ENCODE measurements at regions not wholly inside any gene's neighbourhood (a gene's known extent, or its start where the extent isn't known, plus 50 kb on each side); places are given as distances from the start of the nearest gene placed in this dataset.

GRCh38 chr4:35105486-35105885, 1138.8 kb downstream of the ARAP2 start:
- H3K4me3 ChIP-seq (ENCODE audit: extremely low read depth, insufficient read depth, low read length, poor library complexity, severe bottlenecking), result no peak overlapping the region
- H3K36me3 ChIP-seq (ENCODE audit: control insufficient read depth, insufficient read depth, low read length), result no peaks in the 10 kb centered on the region
- H3K9me3 ChIP-seq (ENCODE audit: control insufficient read depth, low read length), result no peaks in the 10 kb centered on the region
- H3K27ac ChIP-seq (ENCODE audit: low read depth, low read length, severe bottlenecking), result no peak overlapping the region
- WGBS, 2 experiments (ENCODE audit: insufficient coverage in 2 of 2), result 86 to 91% methylated on average over 3 of the region's 4 CpGs
- H3K4me1 ChIP-seq (ENCODE audit: control insufficient read depth, insufficient read depth, low read length, poor library complexity, severe bottlenecking), result no peaks in the 10 kb centered on the region

DNA sequence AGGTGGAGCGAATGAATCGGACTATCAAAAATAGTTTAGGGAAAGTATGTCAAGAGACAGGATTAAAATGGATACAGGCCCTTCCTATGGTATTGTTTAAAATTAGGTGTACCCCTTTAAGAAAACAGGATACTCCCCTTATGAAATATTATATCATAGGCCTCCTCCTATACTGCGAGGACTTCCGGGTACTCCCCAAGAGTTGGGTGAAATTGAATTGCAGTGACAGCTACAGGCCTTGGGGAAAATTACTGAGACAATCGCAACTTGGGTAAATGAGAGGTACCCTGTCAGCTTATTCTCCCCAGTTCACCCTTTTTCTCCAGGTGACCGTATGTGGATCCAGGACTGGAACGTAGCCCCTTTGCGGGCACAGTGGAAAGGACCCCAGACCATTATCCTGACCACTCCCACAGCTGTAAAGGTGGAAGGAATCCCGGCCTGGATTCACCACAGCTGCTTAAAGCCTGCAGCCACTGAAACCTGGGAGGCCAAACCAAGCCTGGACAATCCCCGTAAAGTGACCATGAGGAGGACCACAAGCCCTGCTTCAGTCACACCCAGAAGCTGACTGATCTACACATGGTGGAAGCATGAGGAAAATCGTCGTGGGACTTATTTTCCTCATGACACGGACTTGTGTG, 1138.1 kb downstream of the ARAP2 start:
- Histone ChIP-seq H3K4me3 (ENCODE audit: extremely low read depth, insufficient read depth, low read length, poor library complexity, severe bottlenecking) (no peak overlapping the region), H3K36me3 (ENCODE audit: control insufficient read depth, insufficient read depth, low read length) (no peaks in the 10 kb centered on the region), H3K4me1 (ENCODE audit: control insufficient read depth, insufficient read depth, low read length, poor library complexity, severe bottlenecking) (no peaks in the 10 kb centered on the region), H3K27ac (ENCODE audit: low read depth, low read length, severe bottlenecking) (no peak overlapping the region), H3K9me3 (ENCODE audit: control insufficient read depth, low read length) (no peaks in the 10 kb centered on the region)
- 88 to 95% methylated on average over 7 to 8 of the region's 13 CpGs for WGBS, 2 experiments (ENCODE audit: insufficient coverage in 2 of 2)

- Histone ChIP-seq H3K4me3 (ENCODE audit: extremely low read depth, insufficient read depth, low read length, poor library complexity, severe bottlenecking) (no peak overlapping the region), H3K4me1 (ENCODE audit: control insufficient read depth, insufficient read depth, low read length, poor library complexity, severe bottlenecking) (no peaks in the 10 kb centered on the region), H3K27ac (ENCODE audit: low read depth, low read length, severe bottlenecking) (no peak overlapping the region), H3K36me3 (ENCODE audit: control insufficient read depth, insufficient read depth, low read length) (no peaks in the 10 kb centered on the region), H3K9me3 (ENCODE audit: control insufficient read depth, low read length) (no peaks in the 10 kb centered on the region)
Observed at GRCh38 chr4:35124106-35124505, 1120.2 kb downstream of the ARAP2 start.

DNA sequence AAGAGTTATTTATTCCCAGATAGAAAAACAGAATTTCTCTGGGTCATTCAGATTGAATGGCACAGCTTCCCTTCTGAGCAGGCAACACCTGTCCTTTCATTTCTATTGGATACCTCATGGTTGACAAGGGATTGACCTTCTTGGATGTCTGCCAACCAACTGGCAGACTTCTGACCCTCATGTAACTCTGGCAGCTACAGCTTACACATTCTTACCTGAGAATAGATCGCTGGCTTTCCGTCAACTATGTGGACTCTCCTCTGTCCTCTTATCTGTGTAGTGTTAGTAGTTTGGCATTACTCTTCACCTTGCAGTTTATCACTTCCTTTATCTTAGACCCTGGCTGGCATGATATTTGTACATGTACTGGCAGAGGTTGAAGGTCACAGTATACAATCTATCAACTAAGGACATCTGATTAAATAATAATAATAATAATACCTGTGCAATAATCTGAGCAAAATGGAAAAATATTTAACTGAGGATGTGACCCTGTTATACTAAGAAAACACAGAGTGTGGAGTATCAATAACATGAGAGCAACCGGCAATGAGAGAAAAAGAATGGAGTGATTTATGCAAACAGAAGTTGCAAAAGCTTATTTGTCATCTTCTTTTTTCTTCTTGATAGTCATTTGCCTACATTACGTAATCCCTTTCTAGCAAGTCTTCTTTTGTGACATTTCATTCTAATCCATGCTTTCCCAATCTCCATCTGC, 1118.2 kb downstream of the ARAP2 start:
- Histone ChIP-seq H3K4me3 (ENCODE audit: extremely low read depth, insufficient read depth, low read length, poor library complexity, severe bottlenecking) (no peak overlapping the region), H3K4me1 (ENCODE audit: control insufficient read depth, insufficient read depth, low read length, poor library complexity, severe bottlenecking) (no peaks in the 10 kb centered on the region), H3K27ac (ENCODE audit: low read depth, low read length, severe bottlenecking) (no peak overlapping the region), H3K36me3 (ENCODE audit: control insufficient read depth, insufficient read depth, low read length) (no peaks in the 10 kb centered on the region), H3K9me3 (ENCODE audit: control insufficient read depth, low read length) (no peaks in the 10 kb centered on the region)
- WGBS, 2 experiments (ENCODE audit: insufficient coverage in 2 of 2), result 70 to 71% methylated on average over 1 of the region's 4 CpGs

- H3K9me3 ChIP-seq (ENCODE audit: control insufficient read depth, low read length), result no peaks in the 10 kb centered on the region
- no peak overlapping the region for H3K27ac ChIP-seq (ENCODE audit: low read depth, low read length, severe bottlenecking)
- 100% methylated on average over 1 of the region's 2 CpGs for WGBS, 2 experiments (ENCODE audit: insufficient coverage in 2 of 2)
- H3K36me3 ChIP-seq (ENCODE audit: control insufficient read depth, insufficient read depth, low read length), result no peaks in the 10 kb centered on the region
- no peaks in the 10 kb centered on the region for H3K4me1 ChIP-seq (ENCODE audit: control insufficient read depth, insufficient read depth, low read length, poor library complexity, severe bottlenecking)
- no peak overlapping the region for H3K4me3 ChIP-seq (ENCODE audit: extremely low read depth, insufficient read depth, low read length, poor library complexity, severe bottlenecking)
Observed at GRCh38 chr4:35138449-35138848, 1105.9 kb downstream of the ARAP2 start.

DNA sequence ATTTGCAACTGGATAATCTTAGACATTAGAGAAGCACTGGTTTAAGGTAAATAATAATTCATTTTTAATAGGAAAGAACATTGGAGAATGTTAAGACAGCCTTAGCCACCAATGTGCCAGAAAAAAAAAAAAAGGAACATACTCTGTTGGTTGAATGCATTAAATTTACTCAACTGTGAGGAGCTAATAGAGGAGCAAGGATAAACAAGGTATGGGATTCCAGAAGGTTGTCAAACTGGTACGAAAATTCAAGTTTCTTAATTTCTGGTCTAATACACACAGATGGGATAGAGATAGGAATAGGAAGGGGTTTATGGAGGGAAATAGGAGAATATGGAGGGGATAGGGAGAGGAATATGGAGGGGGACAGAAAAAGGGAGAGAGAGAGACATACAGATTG, 1096.6 kb downstream of the ARAP2 start:
- 78% methylated on average over 1 of the region's 1 CpG; no CpG with 5 or more reads in 1 of the 2 experiments for WGBS, 2 experiments (ENCODE audit: insufficient coverage in 2 of 2)
- Histone ChIP-seq H3K4me3 (ENCODE audit: extremely low read depth, insufficient read depth, low read length, poor library complexity, severe bottlenecking) (no peak overlapping the region), H3K36me3 (ENCODE audit: control insufficient read depth, insufficient read depth, low read length) (no peaks in the 10 kb centered on the region), H3K9me3 (ENCODE audit: control insufficient read depth, low read length) (no peaks in the 10 kb centered on the region), H3K4me1 (ENCODE audit: control insufficient read depth, insufficient read depth, low read length, poor library complexity, severe bottlenecking) (no peaks in the 10 kb centered on the region), H3K27ac (ENCODE audit: low read depth, low read length, severe bottlenecking) (no peak overlapping the region)

GRCh38 chr4:35151816-35152572, 1092.3 kb downstream of the ARAP2 start:
- H3K36me3 ChIP-seq (ENCODE audit: control insufficient read depth, insufficient read depth, low read length), result no peaks in the 10 kb centered on the region
- H3K27ac ChIP-seq (ENCODE audit: low read depth, low read length, severe bottlenecking), result no peak overlapping the region
- WGBS, 2 experiments (ENCODE audit: insufficient coverage in 2 of 2), result 70 to 79% methylated on average over 2 to 5 of the region's 10 CpGs
- no peak overlapping the region for H3K4me3 ChIP-seq (ENCODE audit: extremely low read depth, insufficient read depth, low read length, poor library complexity, severe bottlenecking)
- no peaks in the 10 kb centered on the region for H3K4me1 ChIP-seq (ENCODE audit: control insufficient read depth, insufficient read depth, low read length, poor library complexity, severe bottlenecking)
- no peaks in the 10 kb centered on the region for H3K9me3 ChIP-seq (ENCODE audit: control insufficient read depth, low read length)

- WGBS, 2 experiments (ENCODE audit: insufficient coverage in 2 of 2), result no CpG with 5 or more reads among the region's 1 CpG
- no peak overlapping the region for H3K27ac ChIP-seq (ENCODE audit: low read depth, low read length, severe bottlenecking)
- no peaks in the 10 kb centered on the region for H3K9me3 ChIP-seq (ENCODE audit: control insufficient read depth, low read length)
- no peak overlapping the region for H3K4me3 ChIP-seq (ENCODE audit: extremely low read depth, insufficient read depth, low read length, poor library complexity, severe bottlenecking)
- H3K36me3 ChIP-seq (ENCODE audit: control insufficient read depth, insufficient read depth, low read length), result no peaks in the 10 kb centered on the region
- H3K4me1 ChIP-seq (ENCODE audit: control insufficient read depth, insufficient read depth, low read length, poor library complexity, severe bottlenecking), result no peaks in the 10 kb centered on the region
Observed at GRCh38 chr4:35163168-35163567, 1081.1 kb downstream of the ARAP2 start.

DNA sequence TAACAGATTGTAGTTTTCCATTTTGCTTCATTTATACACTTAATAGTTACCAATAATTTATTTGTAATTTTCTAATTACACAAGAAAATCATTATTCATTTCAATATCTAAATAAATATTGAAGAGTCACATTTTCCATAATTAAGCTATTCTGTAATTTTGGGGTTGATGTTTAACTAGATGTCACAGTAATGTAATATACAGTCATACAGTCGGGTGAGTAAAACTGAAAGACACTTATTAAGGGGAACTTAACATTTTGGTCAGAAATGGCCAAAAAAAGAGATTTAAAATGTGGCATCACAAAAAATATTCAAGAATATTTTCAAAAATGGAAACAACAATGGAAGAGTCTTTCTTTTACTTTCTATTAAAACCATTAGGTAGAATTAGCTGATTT, 1080.3 kb downstream of the ARAP2 start:
- no CpG with 5 or more reads among the region's 1 CpG for WGBS, 2 experiments (ENCODE audit: insufficient coverage in 2 of 2)
- Histone ChIP-seq H3K9me3 (ENCODE audit: control insufficient read depth, low read length) (no peaks in the 10 kb centered on the region), H3K27ac (ENCODE audit: low read depth, low read length, severe bottlenecking) (no peak overlapping the region), H3K36me3 (ENCODE audit: control insufficient read depth, insufficient read depth, low read length) (no peaks in the 10 kb centered on the region), H3K4me3 (ENCODE audit: extremely low read depth, insufficient read depth, low read length, poor library complexity, severe bottlenecking) (no peak overlapping the region), H3K4me1 (ENCODE audit: control insufficient read depth, insufficient read depth, low read length, poor library complexity, severe bottlenecking) (no peaks in the 10 kb centered on the region)

GRCh38 chr4:35166466-35166865, 1077.8 kb downstream of the ARAP2 start:
- H3K4me1 ChIP-seq (ENCODE audit: control insufficient read depth, insufficient read depth, low read length, poor library complexity, severe bottlenecking), result no peaks in the 10 kb centered on the region
- no peak overlapping the region for H3K4me3 ChIP-seq (ENCODE audit: extremely low read depth, insufficient read depth, low read length, poor library complexity, severe bottlenecking)
- no peaks in the 10 kb centered on the region for H3K9me3 ChIP-seq (ENCODE audit: control insufficient read depth, low read length)
- H3K36me3 ChIP-seq (ENCODE audit: control insufficient read depth, insufficient read depth, low read length), result no peaks in the 10 kb centered on the region
- WGBS, 2 experiments (ENCODE audit: insufficient coverage in 2 of 2), result 89 to 93% methylated on average over 2 of the region's 5 CpGs
- no peak overlapping the region for H3K27ac ChIP-seq (ENCODE audit: low read depth, low read length, severe bottlenecking)

- no peaks in the 10 kb centered on the region for H3K4me1 ChIP-seq (ENCODE audit: control insufficient read depth, insufficient read depth, low read length, poor library complexity, severe bottlenecking)
- H3K9me3 ChIP-seq (ENCODE audit: control insufficient read depth, low read length), result no peaks in the 10 kb centered on the region
- H3K27ac ChIP-seq (ENCODE audit: low read depth, low read length, severe bottlenecking), result no peak overlapping the region
- H3K36me3 ChIP-seq (ENCODE audit: control insufficient read depth, insufficient read depth, low read length), result no peaks in the 10 kb centered on the region
- 42 to 88% methylated on average over 1 to 2 of the region's 2 CpGs for WGBS, 2 experiments (ENCODE audit: insufficient coverage in 2 of 2)
- H3K4me3 ChIP-seq (ENCODE audit: extremely low read depth, insufficient read depth, low read length, poor library complexity, severe bottlenecking), result no peak overlapping the region
Observed at GRCh38 chr4:35167385-35167784, 1076.9 kb downstream of the ARAP2 start.

Data from mesodermal cell (in vitro differentiated cells).